GM19468 (cell line): ENCODE measurements at regions not wholly inside any gene's neighbourhood (a gene's known extent, or its start where the extent isn't known, plus 50 kb on each side); places are given as distances from the start of the nearest gene placed in this dataset.

Experiments used
- ATAC-seq: cut with Tn5 transposase; IDR thresholded peaks from one replicate; pipeline ENCODE4 v1.9.1; 2021; ENCODE audit warnings: mild to moderate bottlenecking, moderate library complexity, moderate number of reproducible peaks; ENCODE audit not compliant: unreplicated experiment; ENCODE audit errors: extremely low read depth

- ATAC-seq = no peak
Observed at GRCh38 chr7:84277628-84278224, 83.1 kb upstream of the SEMA3A start.

DNA sequence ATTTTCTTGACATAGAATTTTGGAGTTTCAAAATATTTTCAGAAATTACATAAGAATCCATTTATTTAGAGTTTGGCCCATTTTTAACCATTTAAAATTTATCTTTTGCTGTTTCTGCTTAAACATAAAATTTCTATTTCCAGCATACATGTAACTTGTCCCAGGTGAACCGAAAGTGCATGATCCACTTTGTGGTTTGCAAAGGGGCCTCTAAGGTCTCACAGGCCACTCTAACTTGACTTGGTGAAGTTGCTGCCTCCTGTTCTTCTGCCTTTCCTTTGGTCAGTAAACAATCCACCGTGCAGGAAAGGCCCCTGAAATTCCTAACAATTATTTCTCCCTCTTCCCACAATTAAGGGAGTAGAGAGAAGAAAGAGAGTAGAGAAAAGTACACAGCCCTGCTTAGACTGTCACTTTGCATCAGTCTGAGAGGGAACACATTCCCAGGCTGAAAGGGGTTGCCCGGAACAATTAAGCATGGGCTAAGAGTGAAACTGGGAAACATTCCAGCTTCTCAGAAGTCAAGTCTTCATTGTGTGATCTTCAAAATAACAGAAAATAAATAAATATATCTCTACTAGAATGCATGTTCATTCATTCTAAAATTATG lies 79.5 kb upstream of the SEMA3A start:
- ATAC-seq = no peak

- ATAC-seq = no peak
Observed at GRCh38 chr7:84271543-84271942, 77.0 kb upstream of the SEMA3A start.

DNA sequence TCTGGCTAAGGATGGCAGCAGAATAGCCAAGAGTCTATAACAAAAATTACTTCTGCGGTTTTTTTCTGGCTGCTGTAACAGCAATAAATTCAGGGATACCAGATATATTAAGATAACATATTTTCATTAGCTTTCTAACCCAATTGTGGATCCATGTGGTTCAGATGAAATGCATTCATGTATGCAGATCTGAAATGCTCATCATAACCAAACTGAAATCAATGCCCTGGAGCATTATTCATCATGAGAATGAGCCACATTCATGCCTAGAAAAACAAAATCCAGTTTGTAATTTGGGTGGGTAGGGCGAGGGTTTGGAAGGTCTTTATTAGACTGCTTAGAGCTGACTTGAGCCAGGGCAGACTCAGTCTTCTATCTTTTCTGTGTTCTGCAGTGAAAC lies 69.8 kb upstream of the SEMA3A start:
- no peak for ATAC-seq

GRCh38 chr7:84263106-84263505 lies 68.5 kb upstream of the SEMA3A start:
- ATAC-seq = no peak

GRCh38 chr7:84261509-84261908 lies 66.9 kb upstream of the SEMA3A start:
- no peak for ATAC-seq

DNA sequence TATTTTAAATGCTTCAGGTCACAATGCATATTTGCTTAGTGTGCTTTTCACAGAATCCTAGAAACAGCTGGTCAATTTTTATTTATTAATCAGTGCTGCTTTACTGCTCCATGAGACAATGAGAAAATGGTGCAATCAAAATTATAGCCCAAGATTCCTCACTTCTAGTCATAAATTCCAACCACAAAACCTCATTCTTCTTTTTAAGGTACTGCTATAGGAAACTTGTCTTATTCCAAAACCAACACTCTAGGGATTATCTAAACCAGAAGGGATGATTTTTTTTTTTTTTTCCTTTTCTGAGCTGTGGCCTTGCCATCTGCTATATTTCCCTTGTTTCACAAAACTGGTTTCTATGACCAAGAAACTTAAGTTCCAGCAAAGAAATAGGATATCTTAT lies 64.0 kb upstream of the SEMA3A start:
- no peak for ATAC-seq

DNA sequence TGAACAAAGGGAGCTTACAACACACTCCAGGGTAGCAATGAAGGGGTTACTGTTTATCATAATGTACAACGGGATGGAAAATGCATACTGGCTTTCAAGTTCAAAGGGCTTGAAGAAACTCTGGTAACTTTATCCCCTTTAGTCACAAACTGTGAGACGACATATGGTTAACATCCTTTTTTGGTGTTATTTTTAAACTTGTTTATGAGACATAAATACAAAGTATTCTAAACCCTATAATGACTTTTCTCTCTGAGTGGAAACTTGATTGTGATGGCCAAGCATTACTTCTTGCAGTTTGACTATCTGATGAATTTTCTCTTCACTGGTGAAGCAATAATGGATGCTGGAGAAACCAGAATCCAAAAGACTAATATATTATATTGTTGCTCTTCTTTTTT lies 62.0 kb upstream of the SEMA3A start:
- ATAC-seq = no peak

DNA sequence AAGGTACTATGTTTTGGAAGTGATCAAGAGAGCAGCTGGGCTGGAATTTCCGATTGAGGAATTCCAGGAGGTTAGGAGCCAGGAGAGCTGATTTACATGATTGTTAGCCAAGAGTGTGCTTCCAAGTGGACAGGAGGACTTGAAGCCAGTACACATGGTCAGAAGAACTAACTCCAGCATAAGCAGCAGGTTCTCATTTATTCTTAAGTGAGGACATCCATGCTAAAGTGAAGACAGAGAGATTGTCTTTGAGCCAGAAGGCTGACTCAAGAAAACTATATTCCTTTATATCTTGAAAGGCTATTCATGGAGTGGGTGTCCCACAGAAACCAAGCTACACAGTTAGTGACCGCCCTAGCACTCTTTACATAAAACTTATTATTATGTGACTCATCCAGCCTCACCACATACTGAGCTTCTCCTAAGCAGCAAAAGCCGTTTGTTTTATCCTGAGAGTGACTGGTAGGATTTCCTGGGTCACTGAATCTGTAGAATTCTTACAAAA lies 56.7 kb upstream of the SEMA3A start:
- ATAC-seq = no peak

DNA sequence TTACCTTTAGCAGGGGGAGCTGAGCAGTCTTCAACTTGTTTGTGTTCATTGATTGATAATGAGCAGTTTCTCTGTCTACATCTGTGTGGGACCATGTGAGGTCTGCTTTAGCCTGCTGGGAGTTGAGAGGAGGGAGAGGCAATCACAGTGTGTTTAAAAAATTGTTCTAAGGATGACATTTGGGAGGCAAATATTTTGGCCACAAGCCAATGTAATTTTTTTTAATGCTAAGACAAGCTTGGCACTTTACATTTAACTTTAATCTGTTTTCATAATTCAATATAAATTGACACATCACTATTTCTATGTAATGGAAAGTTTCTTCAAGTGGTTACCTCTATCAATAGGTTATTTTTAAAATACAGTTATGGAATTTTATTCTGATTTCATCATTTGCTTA lies 55.9 kb upstream of the SEMA3A start:
- no peak for ATAC-seq

- no peak for ATAC-seq
Observed at GRCh38 chr7:84249656-84250055, 55.1 kb upstream of the SEMA3A start.

DNA sequence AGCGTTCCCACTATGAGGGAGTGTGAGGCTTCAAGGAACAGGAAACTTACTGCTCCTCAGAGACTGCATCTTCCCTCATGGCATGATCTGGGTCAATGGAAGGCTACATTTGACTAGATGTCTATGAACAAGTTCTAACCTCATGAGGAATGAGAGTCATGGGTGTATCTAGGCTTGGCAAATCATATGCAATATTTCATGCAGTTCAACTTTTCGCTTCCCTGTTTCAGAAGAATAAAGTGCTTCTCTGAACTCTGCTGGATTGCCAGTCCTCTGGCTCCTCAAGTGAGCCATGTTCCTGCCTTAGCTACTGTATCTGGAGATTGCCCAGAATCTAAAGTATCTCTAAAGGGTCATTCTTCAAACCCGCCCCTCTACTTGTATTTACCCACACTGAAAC lies 54.3 kb upstream of the SEMA3A start:
- ATAC-seq = no peak

DNA sequence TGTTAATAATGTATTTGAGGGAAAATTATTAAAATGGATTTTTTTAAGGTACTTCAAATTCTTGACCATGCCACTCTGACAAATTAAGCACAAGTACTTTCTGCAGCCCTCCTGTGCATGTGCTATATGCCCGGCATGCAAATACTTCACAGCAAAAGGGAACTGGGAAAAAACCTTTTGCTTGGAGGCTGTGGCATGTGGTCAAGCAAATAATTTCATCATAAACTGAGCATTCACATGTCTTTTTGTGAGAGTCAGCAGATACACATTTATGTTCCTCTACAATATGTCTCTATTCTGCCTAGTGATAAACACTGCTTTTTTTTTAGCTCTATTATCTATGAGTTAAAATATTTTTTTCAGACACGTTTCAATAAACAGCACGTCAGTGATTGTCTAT lies 53.7 kb upstream of the SEMA3A start:
- ATAC-seq = no peak

GRCh38 chr7:84247591-84247990 lies 53.0 kb upstream of the SEMA3A start:
- ATAC-seq = no peak

DNA sequence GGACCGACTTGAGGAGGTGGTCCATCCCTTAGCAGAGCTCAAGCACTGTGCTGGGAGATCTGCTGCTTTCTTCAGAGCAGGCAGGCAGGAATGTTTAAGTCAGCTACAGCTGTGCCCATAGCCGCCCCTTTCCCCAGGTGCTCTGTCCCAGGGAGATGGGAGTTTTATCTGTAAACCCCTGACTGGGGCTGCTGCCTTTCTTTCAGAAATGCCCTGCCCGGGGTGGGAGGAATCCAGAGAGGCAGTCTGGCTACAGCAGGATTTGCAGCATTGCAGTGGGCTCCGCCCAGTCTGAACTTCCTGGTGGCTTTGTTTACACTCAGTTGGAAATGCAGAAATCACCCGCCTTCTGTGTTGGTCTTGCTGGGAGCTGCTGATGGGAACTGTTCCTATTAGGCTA lies 51.2 kb upstream of the SEMA3A start:
- no peak for ATAC-seq
